PC-3 (cell line): ENCODE measurements at regions not wholly inside any gene's neighbourhood (a gene's known extent, or its start where the extent isn't known, plus 50 kb on each side); places are given as distances from the start of the nearest gene placed in this dataset.

Source experiments
- ATAC-seq: fragments of 200-7000 bp; cut with Tn5 transposase; 2 replicates; pipeline ENCODE4 v1.9.1; 2020; ENCODE audit warnings: mild to moderate bottlenecking, moderate library complexity
- BruUV-seq: library from RNA; stranded (reverse); fragments of 400-500 nt; replicated peaks from 2 replicates; lab custom pipeline; 2021; lab: Mats Ljungman, UMichigan
- CTCF ChIA-PET: fragments of 300-600 bp; sonication (Branson Sonifier 250); formaldehyde crosslinking; loops from one replicate; lab custom pipeline; 2022; ENCODE audit warnings: antibody characterized with exemption; lab: Charles Lee
- POLR2A ChIA-PET: fragments of 300-600 bp; sonication (Branson Sonifier 250); formaldehyde crosslinking; loops from one replicate; lab custom pipeline; 2022; ENCODE audit warnings: antibody characterized with exemption; ENCODE audit not compliant: unreplicated experiment; lab: Charles Lee
- DNase-seq: peaks from one replicate; pipeline ENCODE4 v3.0.0-alpha.2; 2015
- H2AFZ ChIP-seq: fragments of 300-600 bp; sonication (generic); 2 replicates; pipeline ENCODE4 v1.6.0; 2016; ENCODE audit warnings: antibody characterized with exemption, low read length
- H3F3A ChIP-seq: fragments of 300-600 bp; sonication (generic); one replicate; pipeline ENCODE4 v1.6.0; 2017; ENCODE audit warnings: antibody characterized with exemption, low read length, control low read depth, mild to moderate bottlenecking; ENCODE audit not compliant: unreplicated experiment
- H3K27ac ChIP-seq: fragments of 300-600 bp; sonication (generic); 2 replicates; pipeline ENCODE4 v1.5.1; 2016; ENCODE audit warnings: mild to moderate bottlenecking, low read length
- H3K27me3 ChIP-seq: fragments of 300-600 bp; sonication (generic); 2 replicates; pipeline ENCODE4 v1.6.1; 2016; ENCODE audit warnings: low read length, mixed read lengths
- H3K36me3 ChIP-seq: fragments of 300-600 bp; sonication (generic); 2 replicates; pipeline ENCODE4 v1.6.1; 2016; ENCODE audit warnings: low read depth, mixed run types, low read length, mixed read lengths
- H3K4me1 ChIP-seq: fragments of 300-600 bp; sonication (generic); 2 replicates; pipeline ENCODE4 v1.5.1; 2016; ENCODE audit warnings: low read length; ENCODE audit not compliant: insufficient read depth
- H3K4me2 ChIP-seq: fragments of 300-600 bp; sonication (generic); 2 replicates; pipeline ENCODE4 v1.6.0; 2016; ENCODE audit warnings: low read length
- H3K4me3 ChIP-seq: fragments of 300-600 bp; sonication (generic); 2 replicates; pipeline ENCODE4 v1.5.1; 2016; ENCODE audit warnings: mild to moderate bottlenecking, low read length, mixed read lengths
- H3K79me2 ChIP-seq: fragments of 300-600 bp; sonication (generic); 2 replicates; pipeline ENCODE4 v1.6.1; 2017; ENCODE audit warnings: low read length, mixed read lengths
- H3K9ac ChIP-seq: fragments of 300-600 bp; sonication (generic); 2 replicates; pipeline ENCODE4 v1.6.0; 2016; ENCODE audit warnings: mild to moderate bottlenecking, low read length
- H3K9me2 ChIP-seq: fragments of 300-600 bp; sonication (generic); replicated peaks from 2 replicates; pipeline ENCODE4 v1.6.1; 2016; ENCODE audit warnings: mixed run types, low read length, mixed read lengths
- H3K9me3 ChIP-seq: fragments of 300-600 bp; sonication (generic); 2 replicates; pipeline ENCODE4 v1.6.1; 2016; ENCODE audit warnings: low read length, mixed read lengths
- H4K20me1 ChIP-seq: fragments of 300-600 bp; sonication (generic); 2 replicates; pipeline ENCODE4 v1.6.1; 2016; ENCODE audit warnings: low read length, mixed read lengths
- EZH2 ChIP-seq: fragments of 300-600 bp; sonication (generic); IDR thresholded peaks from one replicate; pipeline ENCODE4 v1.6.1; 2017; ENCODE audit warnings: antibody characterized with exemption, mild to moderate bottlenecking, low read length; ENCODE audit not compliant: unreplicated experiment
- EZH2phosphoT487 ChIP-seq: fragments of 300-600 bp; sonication (generic); IDR thresholded peaks from 2 replicates; pipeline ENCODE4 v1.6.1; 2018; ENCODE audit warnings: mild to moderate bottlenecking, antibody characterized with exemption, low read length, borderline replicate concordance
- intact Hi-C: fragments of 100-400 bp; cut with micrococcal nuclease; formaldehyde crosslinking; loops from 2 replicates; pipeline ENCODE4 v1.9.0; 2023
- TF ChIP-seq, protein P1 (sequence below): fragments of 300-600 bp; sonication (generic); conservative IDR thresholded peaks from 2 replicates; pipeline ENCODE4 v1.5.1; 2017; ENCODE audit warnings: antibody characterized with exemption, low read depth, mild to moderate bottlenecking, low read length

DNA sequence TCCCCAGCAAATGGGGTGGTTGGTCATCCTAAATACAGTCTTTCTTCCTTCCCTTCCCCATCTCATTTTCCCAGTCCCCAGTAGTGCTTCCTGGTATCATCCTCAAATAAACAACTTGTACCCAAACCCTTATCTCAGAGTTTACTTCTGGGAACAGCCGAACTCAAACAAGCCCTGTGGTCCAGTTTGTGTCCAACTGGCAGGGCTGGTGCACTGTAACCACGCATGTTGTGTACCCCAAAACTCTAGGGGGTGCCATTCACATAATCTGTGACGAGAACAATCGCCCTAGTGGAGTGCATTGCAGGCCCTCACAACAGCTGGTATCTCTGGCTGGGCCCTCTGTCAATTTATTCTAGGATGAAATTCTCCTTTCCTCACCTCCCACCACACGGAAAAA lies 366.2 kb downstream of the TNS1 start:
- Histone ChIP-seq H2AFZ (no peak overlapping the region), H3F3A (no peaks in the 10 kb centered on the region), H3K4me1 (no peaks in the 10 kb centered on the region), H3K27me3 (peaks cover 29% of the 10 kb centered on the region), H3K79me2 (no peaks in the 10 kb centered on the region), H3K9me2 (no peaks in the 10 kb centered on the region), H3K4me3 (no peak overlapping the region), H3K4me2 (no peak overlapping the region), H3K27ac (no peak overlapping the region), H3K9ac (no peak overlapping the region), H3K36me3 (no peaks in the 10 kb centered on the region), H4K20me1 (no peaks in the 10 kb centered on the region), H3K9me3 (no peaks in the 10 kb centered on the region)
- ATAC-seq (no peak), DNase-seq (no peak)
- BruUV-seq = no TSS peak
- no peak for TF ChIP-seq EZH2
- TF ChIP-seq, protein P1, sequence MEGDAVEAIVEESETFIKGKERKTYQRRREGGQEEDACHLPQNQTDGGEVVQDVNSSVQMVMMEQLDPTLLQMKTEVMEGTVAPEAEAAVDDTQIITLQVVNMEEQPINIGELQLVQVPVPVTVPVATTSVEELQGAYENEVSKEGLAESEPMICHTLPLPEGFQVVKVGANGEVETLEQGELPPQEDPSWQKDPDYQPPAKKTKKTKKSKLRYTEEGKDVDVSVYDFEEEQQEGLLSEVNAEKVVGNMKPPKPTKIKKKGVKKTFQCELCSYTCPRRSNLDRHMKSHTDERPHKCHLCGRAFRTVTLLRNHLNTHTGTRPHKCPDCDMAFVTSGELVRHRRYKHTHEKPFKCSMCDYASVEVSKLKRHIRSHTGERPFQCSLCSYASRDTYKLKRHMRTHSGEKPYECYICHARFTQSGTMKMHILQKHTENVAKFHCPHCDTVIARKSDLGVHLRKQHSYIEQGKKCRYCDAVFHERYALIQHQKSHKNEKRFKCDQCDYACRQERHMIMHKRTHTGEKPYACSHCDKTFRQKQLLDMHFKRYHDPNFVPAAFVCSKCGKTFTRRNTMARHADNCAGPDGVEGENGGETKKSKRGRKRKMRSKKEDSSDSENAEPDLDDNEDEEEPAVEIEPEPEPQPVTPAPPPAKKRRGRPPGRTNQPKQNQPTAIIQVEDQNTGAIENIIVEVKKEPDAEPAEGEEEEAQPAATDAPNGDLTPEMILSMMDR = no peak
- TF ChIP-seq EZH2phosphoT487 = no peak
- intact Hi-C loops = no loop called here
- CTCF ChIA-PET = no interaction called here
- POLR2A ChIA-PET = no interaction called here

DNA sequence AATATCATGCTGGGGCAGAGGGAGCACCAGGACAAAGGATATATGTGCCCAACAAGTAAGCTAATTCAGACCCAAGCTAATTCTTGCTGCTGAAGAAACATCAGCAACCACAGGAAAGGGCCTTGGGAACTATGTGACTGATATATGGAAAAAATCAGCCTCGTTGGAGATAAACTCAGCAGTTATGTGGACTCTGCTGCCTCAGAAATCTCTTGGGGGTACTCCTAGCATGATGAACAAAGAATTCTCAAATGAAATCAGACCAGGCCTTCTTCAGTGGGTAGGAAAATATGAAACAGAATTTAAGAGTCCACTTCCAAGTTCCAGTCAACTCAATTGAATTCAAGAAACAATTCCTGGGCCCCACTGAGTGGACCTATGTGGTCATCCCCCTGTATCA lies 367.9 kb downstream of the TNS1 start:
- Histone ChIP-seq H3K27ac (no peak overlapping the region), H3K4me3 (no peak overlapping the region), H3K4me1 (no peaks in the 10 kb centered on the region), H3K27me3 (peaks cover 43% of the 10 kb centered on the region), H3K9me2 (no peaks in the 10 kb centered on the region), H4K20me1 (no peaks in the 10 kb centered on the region), H2AFZ (no peak overlapping the region), H3K9me3 (no peaks in the 10 kb centered on the region), H3F3A (no peaks in the 10 kb centered on the region), H3K79me2 (no peaks in the 10 kb centered on the region), H3K36me3 (no peaks in the 10 kb centered on the region), H3K9ac (no peak overlapping the region), H3K4me2 (no peak overlapping the region)
- no TSS peak for BruUV-seq
- DNase-seq = no peak
- no peak for ATAC-seq
- intact Hi-C loops = no loop called here
- no peak for TF ChIP-seq EZH2phosphoT487
- TF ChIP-seq, protein P1 = no peak
- no peak for TF ChIP-seq EZH2
- CTCF ChIA-PET = no interaction called here
- POLR2A ChIA-PET = no interaction called here

- Histone ChIP-seq H3K9ac (no peak overlapping the region), H3F3A (no peaks in the 10 kb centered on the region), H3K9me2 (no peaks in the 10 kb centered on the region), H3K36me3 (no peaks in the 10 kb centered on the region), H3K4me2 (no peak overlapping the region), H3K27ac (no peak overlapping the region), H3K27me3 (peaks cover 42% of the 10 kb centered on the region), H3K4me3 (no peak overlapping the region), H3K79me2 (no peaks in the 10 kb centered on the region), H3K9me3 (no peaks in the 10 kb centered on the region), H2AFZ (no peak overlapping the region), H4K20me1 (no peaks in the 10 kb centered on the region), H3K4me1 (no peaks in the 10 kb centered on the region)
- ATAC-seq = no peak
- intact Hi-C loops = no loop called here
- no peak for DNase-seq
- TF ChIP-seq, protein P1 = no peak
- no peak for TF ChIP-seq EZH2
- no peak for TF ChIP-seq EZH2phosphoT487
- ChIA-PET CTCF (no interaction called here), POLR2A (no interaction called here)
- BruUV-seq = no TSS peak
Measured at GRCh38 chr2:217632043-217632442, 370.8 kb downstream of the TNS1 start.
